Adrenal gland (tissue), 5 donors: ENCODE measurements at regions not wholly inside any gene's neighbourhood (a gene's known extent, or its start where the extent isn't known, plus 50 kb on each side); places are given as distances from the start of the nearest gene placed in this dataset.

ENCODE experiments used
- CTCF ChIP-seq, 6 experiments: fragments of 450-650 bp in 4 of 6; fragments of 200-600 bp in 2 of 6; sonication (generic) in 1 of 6; IDR thresholded peaks; 1 replicate in 5 of 6; 2 replicates in 1 of 6; pipeline versions ENCODE4 v1.5.1 to v1.8.0; 2016 to 2021; ENCODE audit warnings: antibody characterized with exemption in 6 of 6, mild to moderate bottlenecking in 2 of 6, moderate library complexity in 1 of 6
- POLR2A ChIP-seq, 2 donors: fragments of 450-650 bp; IDR thresholded peaks; one replicate each; pipeline ENCODE4 v1.6.1; 2017; ENCODE audit warnings: antibody characterized with exemption in 2 of 2, mild to moderate bottlenecking in 2 of 2, moderate library complexity in 1 of 2
- donor health status: DM: no; HTN: no; CAD: no.

GRCh38 chr9:74275872-74276508 is 221.1 kb upstream of the RORB start:
- TF ChIP-seq POLR2A (IDR thresholded peaks at IDR 0.05): no peak
- no peak for TF ChIP-seq CTCF (IDR thresholded peaks at IDR 0.05)
